HG03342 (cell line): ENCODE measurements at regions not wholly inside any gene's neighbourhood (a gene's known extent, or its start where the extent isn't known, plus 50 kb on each side); places are given as distances from the start of the nearest gene placed in this dataset.

Experiments
- ATAC-seq: cut with Tn5 transposase; IDR thresholded peaks from one replicate; pipeline ENCODE4 v1.9.1; 2021; ENCODE audit warnings: mild to moderate bottlenecking, moderate library complexity; ENCODE audit not compliant: unreplicated experiment

DNA sequence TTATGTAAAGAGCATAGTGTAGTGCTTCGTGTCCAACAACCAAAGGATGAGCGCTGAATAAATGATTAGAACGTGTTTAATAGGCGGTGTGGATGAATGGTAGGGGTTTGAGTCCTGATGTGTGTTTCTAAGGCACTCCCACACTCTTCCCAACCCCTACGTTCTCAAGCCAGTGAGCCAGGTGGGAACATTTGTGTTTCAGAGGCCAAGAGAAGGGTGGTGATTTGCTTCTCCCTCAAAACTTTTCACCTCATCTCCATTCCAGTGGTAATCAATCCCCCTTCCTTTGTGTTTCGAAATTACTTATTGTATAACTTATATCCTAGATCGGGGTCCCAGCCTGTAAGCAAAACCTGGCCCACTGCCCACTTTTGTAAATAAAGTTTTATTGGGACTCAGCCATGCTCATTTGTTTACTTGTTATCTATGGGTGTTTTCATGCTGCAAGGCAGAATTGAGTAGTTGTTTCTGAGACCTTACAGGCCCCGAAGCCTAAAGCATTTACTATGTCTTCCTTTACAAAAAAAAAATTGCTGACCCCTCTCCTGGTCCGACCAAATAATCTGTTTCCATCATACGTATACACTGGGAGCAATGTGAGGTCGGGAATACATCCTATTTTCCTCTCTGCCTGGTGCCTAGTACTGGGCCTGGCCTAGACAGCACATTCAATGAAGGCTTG lies 150.8 kb upstream of the MYCN start:
- no peak for ATAC-seq

DNA sequence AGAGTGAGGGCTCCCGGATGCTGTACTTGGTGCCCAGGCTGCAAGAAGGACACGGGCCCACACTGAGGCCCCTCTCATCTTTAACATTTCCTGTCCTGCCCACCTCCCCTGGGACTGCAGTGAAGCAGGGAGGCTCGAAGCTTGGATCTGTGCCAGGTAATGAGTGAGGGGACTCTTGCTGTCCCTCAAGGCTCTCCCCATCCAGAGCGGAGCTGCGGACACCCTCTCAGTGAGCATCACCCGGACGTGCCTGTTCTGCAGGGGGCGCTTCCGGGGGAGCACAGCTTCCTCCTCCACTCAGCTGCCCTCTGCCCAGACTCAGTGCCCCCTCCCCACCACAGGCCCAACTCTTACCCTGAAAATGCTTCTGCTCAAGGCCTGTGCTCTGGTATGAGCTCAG lies 150.0 kb upstream of the MYCN start:
- ATAC-seq = no peak

DNA sequence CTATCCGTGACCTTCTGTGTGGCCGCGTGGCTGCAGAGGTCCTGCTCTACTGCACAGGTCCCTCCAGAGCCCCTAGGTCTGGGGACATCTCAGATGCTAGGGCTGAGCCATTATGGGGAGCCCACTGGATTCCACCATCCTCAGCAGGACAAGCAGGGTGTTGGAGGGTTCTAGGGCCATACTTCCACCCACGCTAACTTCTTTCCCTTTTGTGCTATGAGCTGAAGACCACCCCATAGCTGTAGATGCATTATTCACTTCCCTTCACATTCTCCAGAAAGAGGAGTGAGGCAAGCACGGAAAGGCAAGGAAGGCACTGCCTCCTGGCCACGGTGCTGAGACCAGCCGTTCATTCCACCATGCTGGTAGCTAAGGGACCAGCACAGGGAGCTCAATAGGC lies 149.5 kb upstream of the MYCN start:
- ATAC-seq = no peak

DNA sequence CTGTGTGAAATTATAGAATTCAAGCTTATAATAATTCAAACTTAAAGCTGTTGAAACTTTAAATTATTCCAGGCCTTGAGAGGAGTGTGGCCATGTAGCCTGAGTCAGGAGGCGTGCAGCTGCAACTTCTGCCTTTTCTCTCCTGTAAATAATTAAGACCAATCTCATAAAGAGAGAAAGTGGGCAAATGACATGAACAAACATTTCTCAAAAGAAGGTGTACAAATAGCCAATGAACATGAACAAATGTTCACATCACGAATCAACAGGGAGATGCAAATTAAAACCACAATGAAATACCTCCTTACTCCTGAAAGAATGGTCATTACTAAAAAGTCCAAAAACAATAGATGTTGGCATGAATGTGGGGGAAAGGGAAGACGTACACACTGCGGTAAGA lies 149.1 kb upstream of the MYCN start:
- no peak for ATAC-seq

DNA sequence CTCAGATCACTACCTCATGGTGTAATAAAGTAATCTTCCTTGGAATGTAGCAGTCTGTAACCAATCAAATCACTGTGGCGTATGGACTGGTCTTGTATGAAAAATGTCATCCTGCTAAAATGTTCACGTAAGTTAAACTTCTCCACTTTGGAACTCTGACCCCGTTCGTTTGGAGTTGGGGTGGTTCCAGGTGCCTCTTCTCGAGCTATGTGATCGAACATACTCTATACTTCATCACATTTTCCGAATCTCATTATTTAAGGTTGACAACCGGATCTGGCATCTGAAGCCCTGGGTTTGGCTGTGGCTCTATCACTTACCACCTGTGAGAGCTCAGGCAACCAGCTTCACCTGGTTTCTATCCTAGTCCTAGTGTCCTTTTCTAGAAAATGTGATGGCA lies 148.0 kb upstream of the MYCN start:
- no peak for ATAC-seq

DNA sequence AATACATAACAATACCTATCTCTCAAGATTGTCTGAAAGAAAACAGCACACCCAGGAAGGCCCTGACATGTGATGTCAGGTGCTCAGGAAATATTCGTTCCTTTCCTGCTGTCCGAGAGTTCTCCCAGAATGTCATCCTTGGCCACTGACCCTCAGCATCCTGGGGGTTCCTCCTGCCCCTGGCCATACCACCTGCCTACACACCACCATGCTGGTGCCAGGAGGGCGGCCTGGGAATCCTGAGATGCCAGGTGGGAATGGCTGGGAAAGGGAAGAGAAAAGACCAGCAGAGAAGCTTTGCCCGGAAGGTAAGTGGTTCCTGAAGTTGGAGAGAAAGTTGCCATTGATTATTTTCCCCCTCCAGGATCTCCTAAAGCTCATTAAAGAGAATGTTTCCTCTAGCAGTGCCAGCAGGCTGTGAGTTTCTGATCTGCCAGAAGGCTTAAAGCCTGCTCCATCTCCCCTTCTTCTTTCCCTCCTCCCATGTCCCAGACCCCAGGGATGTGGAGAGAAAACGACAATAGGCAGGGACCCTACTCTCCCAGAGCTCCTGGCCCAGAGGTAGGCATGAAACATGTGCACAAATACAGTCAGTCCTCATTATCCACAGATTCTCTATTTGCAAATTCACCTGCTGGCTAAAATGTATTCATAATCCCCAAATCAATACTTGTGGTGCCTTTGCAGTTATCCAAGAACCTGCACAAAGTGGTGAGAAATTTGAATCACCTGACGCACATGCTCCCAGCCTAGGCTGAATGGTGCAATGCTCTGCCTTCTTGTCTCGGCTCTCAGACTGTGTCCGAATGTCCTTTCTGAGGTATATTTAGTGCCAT lies 147.1 kb upstream of the MYCN start:
- no peak for ATAC-seq

DNA sequence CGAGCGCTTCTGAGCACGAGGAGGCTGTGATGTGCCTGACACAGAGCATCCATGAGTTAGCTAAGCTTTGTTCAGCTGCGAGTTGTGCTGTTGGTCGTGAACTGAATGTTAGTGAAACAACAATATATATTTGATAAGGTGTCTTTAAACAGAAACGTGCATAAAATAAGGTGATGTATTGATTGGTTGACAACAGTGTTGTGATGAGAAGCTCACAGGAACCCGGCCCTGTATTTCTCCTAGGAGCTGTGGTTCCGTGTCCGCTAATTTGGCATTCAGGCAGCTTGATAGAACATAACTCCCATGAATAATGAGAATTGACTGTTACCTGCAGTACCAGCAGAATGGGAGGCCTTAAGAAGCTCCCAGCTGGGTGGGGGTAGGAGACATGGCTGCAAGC lies 146.4 kb upstream of the MYCN start:
- no peak for ATAC-seq

DNA sequence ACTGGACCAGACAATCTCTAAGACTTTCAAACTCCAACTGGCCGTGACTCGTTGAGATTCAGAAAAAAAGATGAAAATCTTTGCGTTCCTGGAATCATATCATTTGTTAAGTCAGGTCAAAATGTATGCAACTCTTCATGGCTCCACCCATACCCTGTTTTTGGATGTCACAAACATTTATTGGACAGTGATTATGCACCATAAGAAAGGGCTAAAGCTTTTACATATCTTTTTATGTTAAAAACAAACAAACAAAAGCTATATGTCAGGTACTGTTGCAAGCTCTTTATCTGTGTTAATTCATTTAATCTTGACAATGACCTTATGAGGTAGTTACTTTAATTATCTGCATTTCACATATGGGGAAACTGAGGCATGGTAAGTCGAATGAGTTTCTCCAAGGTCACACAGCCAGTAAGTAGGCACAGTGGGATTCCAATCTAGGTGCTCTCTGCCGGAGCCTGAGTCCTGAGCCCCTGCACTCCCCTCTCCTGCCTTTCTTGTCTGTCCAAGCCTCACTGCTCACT lies 145.7 kb upstream of the MYCN start:
- no peak for ATAC-seq

DNA sequence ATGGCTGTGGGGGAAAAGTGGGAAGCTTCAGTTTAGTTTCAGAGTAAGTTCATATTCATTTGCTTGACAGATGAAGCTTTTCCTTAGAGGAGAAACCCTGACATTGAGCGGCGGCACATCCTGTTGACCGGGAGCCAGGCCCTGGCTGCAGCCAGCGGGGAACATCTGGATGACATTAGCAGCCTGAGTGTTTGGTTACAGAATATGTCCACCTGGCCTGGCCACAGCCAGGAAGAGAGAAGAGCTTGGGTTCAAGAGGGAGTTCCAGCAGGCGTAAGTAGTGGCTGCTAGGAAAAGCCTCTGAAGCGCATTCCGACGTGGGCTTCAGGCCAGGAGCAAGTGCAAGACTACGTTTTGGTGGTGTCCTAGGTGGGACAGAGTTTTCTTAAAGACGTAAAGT lies 144.9 kb upstream of the MYCN start:
- no peak for ATAC-seq

DNA sequence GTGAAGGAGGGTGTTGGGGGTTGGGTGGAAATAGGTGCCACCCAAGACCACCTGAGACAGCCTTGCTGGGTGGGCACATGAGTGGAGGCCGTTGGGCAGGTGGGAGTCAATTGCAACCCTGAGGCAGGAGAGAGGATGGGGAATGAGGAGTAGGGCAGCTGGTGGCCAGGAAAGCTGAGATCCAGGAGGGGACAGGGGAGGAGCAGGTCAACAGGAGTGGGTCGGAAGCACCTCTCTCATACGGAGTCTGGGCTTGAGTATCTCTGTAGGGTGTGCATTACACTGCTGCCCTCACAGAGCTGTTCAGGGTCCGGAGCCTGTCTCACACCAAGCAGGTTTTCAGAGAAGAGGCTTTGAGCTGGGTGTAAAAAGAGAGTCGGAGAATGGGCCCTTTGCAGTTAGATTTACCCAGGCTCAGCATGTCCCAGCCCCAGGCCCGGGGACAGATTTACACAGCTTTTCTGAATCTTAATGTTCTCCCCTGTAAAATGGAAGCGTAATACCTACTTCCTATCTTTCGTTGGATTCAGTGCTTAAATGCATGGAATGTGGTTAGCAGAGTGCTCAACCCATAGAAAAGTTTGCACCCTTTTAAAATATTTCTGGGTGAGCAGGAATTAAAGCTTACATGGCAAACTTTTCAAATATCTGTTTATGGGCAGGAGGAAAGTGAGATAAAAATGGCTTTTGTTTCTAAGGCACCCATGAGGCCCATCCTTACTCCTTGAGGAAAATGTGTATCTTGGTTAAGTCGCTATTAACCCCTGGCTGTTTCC lies 144.0 kb upstream of the MYCN start:
- ATAC-seq = no peak

DNA sequence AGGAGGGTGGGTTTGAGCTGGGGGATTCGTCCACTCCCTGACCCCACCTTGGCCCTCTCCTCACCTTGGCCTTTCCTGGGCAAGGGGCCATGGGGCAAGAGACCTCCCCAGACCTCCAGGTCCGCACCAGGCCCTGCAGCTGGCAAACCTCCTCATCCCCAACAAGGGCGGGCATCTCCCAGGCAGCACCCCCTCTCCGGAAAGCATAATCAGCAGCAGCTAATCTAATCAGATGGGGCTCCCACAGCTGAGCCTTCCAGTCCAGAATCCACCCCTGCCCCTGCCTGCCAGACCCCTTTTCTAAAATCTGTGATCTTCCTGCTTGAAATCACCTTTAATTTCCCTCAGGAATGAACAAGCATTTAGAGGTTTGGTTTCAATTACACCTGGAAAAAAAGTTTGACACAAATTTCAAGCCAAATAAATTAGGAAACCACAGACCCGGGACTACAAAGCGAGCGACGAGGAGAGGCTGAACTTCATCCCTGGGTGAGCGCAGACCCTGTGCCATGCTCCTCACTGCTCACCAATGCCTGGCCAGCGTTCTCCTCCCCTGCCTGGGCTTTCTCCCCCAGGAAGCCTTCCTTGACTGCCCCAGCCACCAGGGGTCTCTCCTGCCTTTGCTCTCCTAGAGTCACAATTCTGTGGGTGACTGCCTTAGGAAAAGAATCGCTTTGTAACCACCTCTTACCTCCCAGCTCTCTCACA lies 143.0 kb upstream of the MYCN start:
- no peak for ATAC-seq

DNA sequence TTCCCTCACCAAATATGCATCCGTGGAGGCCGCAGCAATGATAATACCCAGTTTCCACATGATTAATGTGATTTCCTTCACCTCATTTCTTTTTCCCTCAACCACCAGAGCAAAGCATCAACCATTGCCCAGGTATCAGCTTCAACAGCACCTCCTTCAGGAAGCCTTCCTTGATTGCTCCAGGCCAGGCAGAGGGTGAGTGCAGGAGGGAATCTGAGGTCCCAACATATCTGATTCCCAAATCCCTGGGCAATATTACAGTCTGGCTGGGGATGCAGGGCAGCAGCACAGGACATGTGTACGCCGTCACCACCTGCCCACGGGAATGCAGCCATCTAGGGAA lies 142.4 kb upstream of the MYCN start:
- no peak for ATAC-seq

DNA sequence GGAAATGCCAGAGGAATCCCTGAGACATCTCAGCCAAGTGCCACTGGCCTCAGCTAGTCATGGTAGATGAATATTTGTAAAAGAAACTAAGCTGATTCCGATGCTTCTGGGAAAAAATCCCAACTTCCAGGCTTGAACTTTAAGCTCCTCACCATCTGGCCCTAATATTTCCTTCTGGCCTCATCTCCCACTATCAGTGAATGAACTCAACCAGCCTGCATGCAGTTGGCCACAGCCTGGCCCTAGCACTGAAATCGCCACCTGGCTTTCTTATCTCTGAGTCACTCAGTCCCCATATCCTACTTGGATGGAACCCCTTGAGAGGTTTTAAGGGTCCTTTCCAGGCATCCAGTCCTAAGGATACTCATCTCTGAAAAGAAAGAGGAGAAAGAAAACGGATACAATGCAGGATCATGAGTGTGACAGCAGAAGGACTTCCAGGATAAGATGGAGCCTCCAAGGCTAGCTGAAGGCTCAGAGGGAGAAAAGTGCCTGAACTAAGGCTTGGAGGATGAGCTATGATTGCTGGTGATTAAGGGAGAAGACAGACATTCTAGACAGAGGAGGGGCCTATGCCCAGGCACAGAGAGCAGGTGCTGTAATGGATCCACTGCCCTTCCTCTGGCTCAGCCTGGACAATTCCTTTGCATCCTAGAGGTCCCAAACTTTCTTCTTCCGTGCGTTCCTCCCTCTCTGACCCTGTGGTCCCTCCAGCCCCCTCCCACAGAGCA lies 141.5 kb upstream of the MYCN start:
- ATAC-seq = no peak

DNA sequence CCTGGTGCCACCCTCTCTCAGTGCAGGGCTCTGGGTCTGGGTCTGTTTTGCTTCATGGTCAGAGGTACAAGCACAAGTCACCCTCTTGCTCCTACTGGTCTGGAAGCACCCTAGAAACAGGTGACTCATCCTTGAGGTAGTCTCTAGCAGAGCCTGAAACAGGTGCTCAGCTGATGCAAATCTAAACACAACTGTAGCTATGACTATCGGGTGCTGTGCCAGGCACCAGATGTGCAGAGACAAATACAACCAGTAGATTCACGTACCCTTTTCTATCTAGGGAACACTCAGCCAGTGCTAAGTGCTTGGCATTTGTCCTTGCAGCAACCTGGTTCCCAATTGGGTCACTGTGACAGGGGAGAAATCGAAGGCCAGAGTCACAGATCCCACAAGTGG lies 140.9 kb upstream of the MYCN start:
- ATAC-seq = peak; percentile 70

DNA sequence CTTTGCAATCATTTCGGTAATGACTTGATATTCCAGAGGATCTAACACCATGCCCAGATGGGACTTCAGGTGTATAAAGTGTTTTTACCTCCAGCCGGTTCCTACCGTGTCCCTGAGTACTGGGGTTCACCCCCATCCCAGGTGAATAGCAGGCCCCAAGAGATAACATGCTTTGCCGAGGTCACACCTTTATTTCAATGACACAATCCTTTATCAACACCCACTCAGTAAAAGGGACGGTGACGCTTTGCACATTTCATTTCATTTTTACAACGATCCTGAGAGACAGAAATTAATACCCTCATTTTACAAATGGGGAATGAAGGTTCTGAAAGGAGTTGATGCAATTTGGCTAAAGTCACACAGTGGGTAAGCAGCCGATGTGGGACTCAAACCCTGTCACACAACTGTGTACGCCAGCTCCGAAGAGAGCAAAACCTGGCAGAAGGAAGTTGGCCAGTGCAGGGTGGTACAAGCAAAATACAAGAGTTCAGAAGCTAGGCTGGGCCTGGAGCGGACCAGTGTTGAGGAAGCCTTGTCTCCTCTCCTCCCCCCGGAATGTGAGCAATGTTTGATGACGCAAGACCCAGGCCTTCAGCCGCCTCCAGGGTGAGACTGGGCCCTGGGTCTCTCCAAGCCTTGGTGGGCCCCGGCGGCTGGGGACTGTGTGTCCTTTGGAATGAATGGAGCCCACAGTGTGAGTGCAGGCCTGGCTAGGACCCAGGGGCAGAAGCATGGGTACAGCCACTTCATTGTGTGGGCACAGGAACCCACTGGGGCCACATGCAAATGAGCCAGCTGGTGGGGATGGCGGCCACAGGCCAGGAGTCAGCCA lies 139.6 kb upstream of the MYCN start:
- ATAC-seq = no peak

DNA sequence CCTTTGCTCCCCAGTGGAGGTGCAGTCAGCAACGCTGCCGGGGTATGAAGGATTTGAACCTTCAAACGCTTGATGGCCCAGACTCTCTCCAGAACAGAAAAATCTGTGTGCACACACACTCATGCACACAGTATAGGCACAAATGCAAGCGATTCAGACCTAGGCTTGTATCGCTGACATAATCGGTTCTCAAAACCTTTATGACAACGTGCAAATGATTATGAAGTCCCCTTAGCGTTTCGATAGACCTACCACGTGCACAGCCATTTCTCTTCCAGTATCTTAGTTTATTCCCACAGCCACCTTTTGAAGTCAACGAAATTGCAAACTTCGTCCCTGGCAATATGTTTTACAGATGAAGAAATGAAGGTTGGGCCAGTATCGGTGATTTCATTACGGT lies 138.9 kb upstream of the MYCN start:
- ATAC-seq = no peak

DNA sequence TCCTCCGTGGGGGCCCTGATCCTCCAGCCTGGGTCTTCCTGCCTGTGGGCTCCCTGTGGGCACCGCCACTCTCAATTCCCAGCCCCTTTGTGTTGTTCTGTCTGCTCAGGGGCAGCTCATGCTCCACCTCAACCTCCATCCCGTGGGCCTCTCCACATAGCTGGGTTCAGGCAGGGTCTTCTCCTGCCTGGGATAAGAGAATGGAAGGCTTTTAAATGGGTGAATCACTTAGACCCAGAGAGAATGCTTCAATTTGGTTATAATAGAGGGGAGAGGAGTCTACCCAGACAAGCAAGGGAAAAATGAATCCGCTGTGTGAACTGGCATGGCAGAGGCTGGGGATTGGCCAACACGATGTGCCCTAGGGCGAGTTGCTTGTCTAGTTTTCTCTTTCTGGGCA lies 138.4 kb upstream of the MYCN start:
- ATAC-seq = no peak

DNA sequence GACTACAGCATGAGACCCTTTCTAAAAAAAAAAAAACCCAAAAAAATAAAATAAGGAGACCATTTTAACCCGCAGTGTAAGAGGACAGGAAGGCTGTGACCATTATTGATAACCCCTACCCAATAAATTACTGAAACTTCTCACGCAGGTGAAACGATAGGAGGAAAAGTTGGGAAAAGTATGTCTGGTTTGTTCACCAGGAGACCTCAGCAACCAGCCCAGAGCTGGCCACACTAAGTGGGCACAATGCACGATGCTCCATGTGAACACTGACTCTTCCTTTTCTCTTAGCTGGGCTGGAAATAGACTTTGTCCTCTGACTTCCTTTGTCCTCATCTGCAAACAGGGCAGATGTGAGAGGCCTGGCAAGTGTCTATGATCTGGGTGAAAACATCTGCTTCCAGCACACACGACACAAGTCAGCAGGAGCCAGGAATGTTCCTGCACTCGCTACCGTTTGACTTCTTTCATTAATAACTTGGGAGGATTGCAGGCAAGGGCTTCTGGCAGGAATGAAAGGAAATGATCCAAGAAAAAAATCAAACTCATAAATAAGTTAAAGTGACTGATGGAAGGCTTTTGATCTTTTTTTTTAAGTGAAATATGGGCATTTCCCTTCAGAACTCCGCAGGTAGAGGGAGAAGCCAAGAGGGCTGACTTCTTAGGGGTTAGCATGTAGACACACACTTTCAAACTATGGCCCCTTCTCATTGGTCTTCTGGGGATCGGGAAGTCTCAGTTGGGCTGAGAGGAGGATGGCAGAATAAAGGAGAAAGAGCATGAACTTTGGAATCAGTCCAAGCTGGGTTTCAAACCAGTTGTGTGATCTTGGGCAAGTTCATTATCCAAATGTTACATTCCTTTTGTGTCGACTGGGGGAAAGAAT lies 137.4 kb upstream of the MYCN start:
- ATAC-seq = no peak
